ENCODE measurements at regions not wholly inside any gene's neighbourhood (a gene's known extent, or its start where the extent isn't known, plus 50 kb on each side); places are given as distances from the start of the nearest gene placed in this dataset.
A peak's percentile ranks its signal among the peaks of the same experiment; 100 is the strongest.

DNA sequence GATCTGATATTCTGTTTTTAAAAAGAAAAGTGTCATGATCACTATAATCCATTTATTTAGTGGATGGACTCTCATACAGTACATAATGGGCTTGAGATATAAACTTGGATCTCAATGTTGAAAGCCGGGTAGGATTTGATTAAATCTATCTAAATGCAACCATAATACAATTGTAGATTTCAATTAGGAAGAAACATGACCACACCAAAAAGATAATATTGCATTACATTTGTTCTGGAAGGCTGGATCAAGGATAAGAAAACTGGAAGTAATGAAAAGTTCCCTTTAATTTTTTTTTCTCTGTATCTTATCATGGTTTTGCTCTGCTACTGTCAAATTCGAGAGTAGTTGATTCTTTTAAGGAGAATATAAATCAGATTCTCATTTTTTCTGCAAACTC lies 51.3 kb upstream of the UFL1 start:
- no peak for TF ChIP-seq ARNTL (CRISPR knock-in tag; IDR thresholded peaks at IDR 0.05; ENCODE audit: borderline replicate concordance, low read depth)
- peak; percentile 36; the same call in 1 of the 2 replicates for TF ChIP-seq ZNF70 (CRISPR knock-in tag; IDR thresholded peaks at IDR 0.05)
- TF ChIP-seq, protein P1, sequence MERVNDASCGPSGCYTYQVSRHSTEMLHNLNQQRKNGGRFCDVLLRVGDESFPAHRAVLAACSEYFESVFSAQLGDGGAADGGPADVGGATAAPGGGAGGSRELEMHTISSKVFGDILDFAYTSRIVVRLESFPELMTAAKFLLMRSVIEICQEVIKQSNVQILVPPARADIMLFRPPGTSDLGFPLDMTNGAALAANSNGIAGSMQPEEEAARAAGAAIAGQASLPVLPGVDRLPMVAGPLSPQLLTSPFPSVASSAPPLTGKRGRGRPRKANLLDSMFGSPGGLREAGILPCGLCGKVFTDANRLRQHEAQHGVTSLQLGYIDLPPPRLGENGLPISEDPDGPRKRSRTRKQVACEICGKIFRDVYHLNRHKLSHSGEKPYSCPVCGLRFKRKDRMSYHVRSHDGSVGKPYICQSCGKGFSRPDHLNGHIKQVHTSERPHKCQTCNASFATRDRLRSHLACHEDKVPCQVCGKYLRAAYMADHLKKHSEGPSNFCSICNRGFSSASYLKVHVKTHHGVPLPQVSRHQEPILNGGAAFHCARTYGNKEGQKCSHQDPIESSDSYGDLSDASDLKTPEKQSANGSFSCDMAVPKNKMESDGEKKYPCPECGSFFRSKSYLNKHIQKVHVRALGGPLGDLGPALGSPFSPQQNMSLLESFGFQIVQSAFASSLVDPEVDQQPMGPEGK (CRISPR knock-in tag; IDR thresholded peaks at IDR 0.05; ENCODE audit: borderline replicate concordance): no peak
- peak; percentile 92 for TF ChIP-seq TCF4 (CRISPR knock-in tag; IDR thresholded peaks at IDR 0.05; ENCODE audit: borderline replicate concordance)
- TF ChIP-seq ZFP30 (CRISPR knock-in tag; IDR thresholded peaks at IDR 0.05): no peak
- TF ChIP-seq, protein P2, sequence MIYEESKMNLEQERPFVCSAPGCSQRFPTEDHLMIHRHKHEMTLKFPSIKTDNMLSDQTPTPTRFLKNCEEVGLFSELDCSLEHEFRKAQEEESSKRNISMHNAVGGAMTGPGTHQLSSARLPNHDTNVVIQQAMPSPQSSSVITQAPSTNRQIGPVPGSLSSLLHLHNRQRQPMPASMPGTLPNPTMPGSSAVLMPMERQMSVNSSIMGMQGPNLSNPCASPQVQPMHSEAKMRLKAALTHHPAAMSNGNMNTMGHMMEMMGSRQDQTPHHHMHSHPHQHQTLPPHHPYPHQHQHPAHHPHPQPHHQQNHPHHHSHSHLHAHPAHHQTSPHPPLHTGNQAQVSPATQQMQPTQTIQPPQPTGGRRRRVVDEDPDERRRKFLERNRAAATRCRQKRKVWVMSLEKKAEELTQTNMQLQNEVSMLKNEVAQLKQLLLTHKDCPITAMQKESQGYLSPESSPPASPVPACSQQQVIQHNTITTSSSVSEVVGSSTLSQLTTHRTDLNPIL (CRISPR knock-in tag; IDR thresholded peaks at IDR 0.05; ENCODE audit: low read depth): peak; percentile 76
- TF ChIP-seq TOX (CRISPR knock-in tag; IDR thresholded peaks at IDR 0.05; ENCODE audit: borderline replicate concordance): no peak
- TF ChIP-seq GLIS3 (CRISPR knock-in tag; IDR thresholded peaks at IDR 0.05): peak; percentile 42; the same call in 1 of the 2 replicates
- no peak for TF ChIP-seq ZNF565 (CRISPR knock-in tag; conservative IDR thresholded peaks at IDR 0.05; ENCODE audit: low read depth)
- no peak for TF ChIP-seq ZC3H10 (CRISPR knock-in tag; IDR thresholded peaks at IDR 0.05)
- TF ChIP-seq, protein P3, sequence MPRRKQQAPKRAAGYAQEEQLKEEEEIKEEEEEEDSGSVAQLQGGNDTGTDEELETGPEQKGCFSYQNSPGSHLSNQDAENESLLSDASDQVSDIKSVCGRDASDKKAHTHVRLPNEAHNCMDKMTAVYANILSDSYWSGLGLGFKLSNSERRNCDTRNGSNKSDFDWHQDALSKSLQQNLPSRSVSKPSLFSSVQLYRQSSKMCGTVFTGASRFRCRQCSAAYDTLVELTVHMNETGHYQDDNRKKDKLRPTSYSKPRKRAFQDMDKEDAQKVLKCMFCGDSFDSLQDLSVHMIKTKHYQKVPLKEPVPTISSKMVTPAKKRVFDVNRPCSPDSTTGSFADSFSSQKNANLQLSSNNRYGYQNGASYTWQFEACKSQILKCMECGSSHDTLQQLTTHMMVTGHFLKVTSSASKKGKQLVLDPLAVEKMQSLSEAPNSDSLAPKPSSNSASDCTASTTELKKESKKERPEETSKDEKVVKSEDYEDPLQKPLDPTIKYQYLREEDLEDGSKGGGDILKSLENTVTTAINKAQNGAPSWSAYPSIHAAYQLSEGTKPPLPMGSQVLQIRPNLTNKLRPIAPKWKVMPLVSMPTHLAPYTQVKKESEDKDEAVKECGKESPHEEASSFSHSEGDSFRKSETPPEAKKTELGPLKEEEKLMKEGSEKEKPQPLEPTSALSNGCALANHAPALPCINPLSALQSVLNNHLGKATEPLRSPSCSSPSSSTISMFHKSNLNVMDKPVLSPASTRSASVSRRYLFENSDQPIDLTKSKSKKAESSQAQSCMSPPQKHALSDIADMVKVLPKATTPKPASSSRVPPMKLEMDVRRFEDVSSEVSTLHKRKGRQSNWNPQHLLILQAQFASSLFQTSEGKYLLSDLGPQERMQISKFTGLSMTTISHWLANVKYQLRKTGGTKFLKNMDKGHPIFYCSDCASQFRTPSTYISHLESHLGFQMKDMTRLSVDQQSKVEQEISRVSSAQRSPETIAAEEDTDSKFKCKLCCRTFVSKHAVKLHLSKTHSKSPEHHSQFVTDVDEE (CRISPR knock-in tag; IDR thresholded peaks at IDR 0.05): peak; percentile 83
- no peak for TF ChIP-seq BACH2 (CRISPR knock-in tag; IDR thresholded peaks at IDR 0.05; ENCODE audit: borderline replicate concordance)

Measured in SK-N-SH treated with all-trans-retinoic acid at 6 μM for 48 hours (cell line).